Hematopoietic multipotent progenitor cell treated with erythropoietin and hydrocortisone succinate and interleukin-3 and kit ligand, for 6 days (in vitro differentiated cells): ENCODE measurements at regions not wholly inside any gene's neighbourhood (a gene's known extent, or its start where the extent isn't known, plus 50 kb on each side); places are given as distances from the start of the nearest gene placed in this dataset.
"Not testable (repeated sequence)": the region's sequence is repeated elsewhere in the genome, so short reads cannot be mapped to it uniquely, and the experiment has no call there.

Experiments used
- DNase-seq: peaks from one replicate; pipeline ENCODE4 v3.0.0-alpha.2; 2015

DNA sequence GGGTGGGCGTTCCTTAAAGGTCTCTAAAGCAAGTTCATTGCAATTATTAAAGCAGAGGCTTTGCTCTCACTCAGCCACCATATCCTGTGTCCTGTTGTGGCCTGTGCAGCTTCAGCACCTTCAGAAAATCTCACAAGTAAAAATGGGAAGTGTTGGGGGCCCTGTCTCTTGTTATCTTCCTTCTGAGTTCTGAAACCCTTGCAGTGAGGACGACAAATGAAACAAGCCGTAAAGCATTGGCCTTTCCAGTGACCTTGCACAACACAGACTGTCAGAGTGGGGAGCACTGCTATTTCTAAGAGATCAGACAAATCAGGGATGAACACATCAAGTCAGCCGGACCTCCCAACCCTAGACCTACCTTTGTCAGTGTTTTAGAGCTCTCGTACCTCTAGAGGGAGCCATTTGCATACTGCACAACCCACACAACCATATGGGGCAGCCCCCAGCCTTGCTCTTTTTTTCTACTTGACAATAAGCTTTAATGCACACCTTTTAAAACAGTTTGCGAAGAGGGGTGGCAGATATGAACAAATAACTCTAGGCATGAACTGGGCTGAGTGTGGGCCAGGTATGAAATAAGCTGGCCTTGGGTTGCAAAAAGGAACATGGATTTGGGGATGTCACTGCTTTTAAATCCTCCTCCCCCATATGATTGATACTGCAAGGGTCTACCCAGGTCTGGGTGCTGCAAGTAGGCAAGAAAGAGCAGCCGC is 89.8 kb downstream of the KATNIP start:
- DNase-seq = peak; percentile 75

DNA sequence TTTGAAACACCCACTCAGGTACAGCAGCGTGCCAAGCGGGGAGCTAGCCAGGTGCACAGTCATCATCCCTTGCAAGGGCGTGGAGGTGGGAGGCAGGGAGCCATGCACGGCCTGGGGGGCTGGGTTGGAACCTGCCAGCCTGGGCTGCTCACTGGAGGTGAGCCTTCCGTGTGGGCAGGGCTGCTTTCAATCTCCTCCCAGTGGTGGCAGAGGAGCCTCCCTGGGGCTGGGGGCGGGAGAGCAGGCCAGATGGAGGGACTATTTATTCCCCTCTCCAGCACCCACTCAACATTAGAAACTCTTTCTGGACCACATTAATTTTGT is 90.3 kb downstream of the KATNIP start:
- no peak for DNase-seq

DNA sequence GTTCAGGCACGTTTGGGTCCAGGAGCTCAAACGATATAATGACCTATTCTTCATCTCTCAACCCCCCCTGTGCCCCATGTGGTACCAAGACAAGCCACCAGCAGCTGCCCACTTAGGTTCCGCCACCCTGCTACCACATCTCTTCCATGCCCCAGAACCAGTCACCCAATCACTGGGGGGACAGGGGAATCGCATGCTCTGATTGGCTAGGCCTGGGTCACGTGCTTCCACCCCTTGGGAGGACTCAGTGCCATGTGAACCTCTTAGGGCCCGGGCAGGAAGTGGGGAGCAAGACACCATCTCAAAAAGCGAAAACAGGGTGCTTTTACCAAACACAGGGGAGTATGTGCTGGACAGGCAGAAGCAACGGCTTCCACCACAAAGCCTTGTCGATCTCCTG is 91.3 kb downstream of the KATNIP start:
- no peak for DNase-seq

DNA sequence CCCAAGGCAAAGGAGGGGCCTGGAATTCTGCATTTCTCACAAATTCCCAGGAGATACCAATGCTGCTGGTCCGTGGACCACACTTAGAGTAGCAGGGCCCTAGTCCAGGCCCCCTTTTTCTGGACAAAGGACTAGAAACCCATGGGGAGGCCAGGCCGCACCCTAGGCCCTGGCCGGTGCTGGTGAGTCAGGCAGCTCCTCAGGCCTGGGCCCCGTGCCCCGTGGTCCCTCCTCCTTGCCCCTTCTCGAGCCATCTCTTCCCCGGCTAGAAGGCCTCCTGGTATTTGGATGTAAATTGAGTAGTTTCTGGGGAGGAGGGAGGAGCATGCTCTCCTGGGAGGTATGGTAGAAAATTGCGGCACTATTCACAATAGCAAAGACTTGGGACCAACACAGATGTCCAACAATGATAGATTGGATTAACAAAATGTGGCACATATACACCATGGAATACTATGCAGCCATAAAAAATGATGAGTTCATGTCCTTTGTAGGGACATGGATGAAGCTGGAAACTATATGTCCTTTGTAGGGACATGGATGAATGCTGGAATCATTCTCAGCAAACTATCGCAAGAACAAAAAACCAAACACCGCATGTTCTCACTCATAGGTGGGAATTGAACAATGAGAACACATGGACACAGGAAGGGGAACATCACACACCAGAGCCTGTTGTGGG is 91.9 kb downstream of the KATNIP start:
- not testable (repeated sequence) for DNase-seq

DNA sequence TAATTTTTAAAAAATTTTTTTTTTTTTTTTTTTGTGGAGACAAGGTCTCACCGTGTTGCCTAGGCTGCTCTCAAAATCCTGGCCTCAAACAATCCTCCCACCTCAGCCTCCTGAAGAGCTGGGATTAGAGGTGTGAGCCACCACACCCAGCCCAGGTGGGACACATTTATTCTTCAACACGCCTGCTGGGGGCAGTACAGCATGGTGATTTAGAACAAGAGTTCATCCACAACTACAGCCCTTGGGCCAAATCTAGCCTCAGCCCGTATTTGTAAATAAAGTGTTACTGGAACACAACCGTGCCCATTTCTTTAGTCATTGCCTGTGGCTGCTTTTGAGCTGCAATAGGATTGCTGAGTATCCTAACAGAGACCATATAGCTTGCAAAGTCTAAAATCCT is 92.8 kb downstream of the KATNIP start:
- peak; percentile 42 for DNase-seq

DNA sequence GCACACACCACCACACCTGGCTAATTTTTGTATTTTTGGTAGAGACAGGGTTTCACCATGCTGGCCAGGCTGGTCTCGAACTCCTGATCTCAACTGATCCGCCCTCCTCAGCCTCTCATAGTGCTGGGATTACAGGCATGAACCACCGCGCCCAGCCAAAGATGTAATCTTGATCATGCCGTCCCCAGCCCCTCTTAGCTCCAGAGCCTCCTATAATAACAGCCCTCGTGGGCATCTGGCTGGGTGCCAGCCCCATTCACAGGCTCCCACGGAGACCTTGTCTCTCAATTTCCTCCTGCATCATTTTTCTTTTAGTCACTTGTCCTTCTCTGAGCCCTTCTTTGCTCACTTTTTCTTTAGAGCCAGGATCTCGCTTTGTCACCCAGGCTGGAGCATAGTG is 94.2 kb downstream of the KATNIP start:
- DNase-seq = no peak

DNA sequence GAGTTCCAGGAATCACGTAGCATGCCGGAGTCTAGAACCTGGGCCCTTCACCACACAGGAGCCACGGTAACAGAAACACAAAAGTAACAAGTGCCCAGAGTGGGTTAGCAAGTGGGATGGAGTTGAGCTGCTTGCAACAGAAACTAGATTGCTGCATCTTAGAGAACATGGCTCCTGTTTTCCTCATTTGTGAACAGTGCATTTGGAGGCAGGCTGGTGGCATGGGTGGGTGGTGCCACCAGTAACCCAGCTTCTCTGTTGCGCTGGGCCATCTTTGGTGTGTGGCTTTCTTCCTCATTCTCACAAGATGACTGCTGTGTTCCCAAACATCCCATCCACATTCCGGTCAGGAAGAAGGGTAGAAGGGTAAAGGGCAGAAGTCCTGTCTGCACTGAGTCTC is 95.5 kb downstream of the KATNIP start:
- DNase-seq = no peak

DNA sequence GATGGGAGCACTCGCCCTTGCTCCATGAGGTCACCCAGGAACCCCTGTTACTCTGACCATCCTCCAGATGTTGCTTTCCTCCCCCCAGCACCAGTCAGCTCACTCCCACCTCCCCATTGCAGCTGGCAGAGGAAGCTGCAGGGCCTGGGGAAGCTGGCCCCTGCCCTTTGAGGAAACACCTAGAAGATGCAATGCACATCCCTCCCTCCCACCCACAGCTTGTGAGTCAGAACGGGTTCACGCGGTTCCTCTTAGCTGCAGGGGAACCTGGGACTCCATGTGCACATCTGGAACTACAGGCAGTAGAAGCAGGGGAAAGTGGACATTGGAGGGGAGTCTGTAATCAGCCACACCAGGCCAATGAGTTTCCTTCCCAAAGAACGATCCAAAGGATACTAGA is 96.9 kb downstream of the KATNIP start:
- DNase-seq = no peak

DNA sequence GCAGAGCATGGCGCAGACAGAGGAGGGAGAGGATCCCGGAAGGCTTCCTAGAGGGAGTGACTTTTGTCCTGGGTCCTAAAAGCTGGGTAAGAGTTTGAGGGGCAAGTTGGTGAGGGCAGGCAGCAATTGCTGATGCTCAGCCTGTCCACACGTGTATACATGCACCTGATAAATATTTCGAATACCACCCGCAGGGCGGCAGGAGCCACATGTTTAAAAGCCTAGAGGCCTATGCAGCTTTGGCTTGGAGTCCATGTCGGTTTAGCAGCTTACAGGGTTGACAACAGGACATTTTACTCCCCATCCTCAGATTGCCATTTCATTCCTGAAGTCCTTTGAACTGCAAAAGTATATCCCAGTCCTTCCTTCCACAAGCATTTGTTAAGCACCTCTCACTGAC is 99.1 kb downstream of the KATNIP start:
- DNase-seq = no peak

DNA sequence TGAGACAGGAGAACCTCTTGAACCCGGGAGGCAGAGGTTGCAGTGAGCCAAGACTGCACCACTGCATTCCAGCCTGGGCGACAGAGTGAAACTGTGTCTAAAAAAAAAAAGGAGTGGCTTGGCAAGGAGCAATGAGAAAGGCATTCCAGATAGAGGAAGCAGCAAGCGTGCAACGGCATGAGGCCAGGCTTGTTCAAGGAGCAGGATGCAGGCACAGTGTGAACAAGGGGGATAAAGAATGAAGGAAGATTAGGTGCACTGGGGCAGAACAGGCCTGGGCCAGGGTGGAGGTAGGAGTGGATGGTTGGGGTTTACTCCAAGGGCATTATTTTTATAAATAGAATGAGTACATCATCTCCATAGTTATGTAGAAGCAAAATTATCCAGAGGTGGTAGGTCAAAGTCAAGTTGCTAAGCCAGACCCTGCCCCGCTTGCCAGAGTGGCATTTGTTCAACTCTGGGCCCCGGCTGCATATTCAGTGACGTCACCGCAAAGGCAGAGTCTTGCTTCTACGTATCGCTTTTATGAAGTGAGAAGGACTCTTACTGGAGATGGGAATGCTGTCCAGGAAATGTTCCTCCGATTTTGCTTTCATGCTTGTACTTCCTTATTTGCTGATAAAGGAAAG is 100.2 kb downstream of the KATNIP start:
- no peak for DNase-seq

DNA sequence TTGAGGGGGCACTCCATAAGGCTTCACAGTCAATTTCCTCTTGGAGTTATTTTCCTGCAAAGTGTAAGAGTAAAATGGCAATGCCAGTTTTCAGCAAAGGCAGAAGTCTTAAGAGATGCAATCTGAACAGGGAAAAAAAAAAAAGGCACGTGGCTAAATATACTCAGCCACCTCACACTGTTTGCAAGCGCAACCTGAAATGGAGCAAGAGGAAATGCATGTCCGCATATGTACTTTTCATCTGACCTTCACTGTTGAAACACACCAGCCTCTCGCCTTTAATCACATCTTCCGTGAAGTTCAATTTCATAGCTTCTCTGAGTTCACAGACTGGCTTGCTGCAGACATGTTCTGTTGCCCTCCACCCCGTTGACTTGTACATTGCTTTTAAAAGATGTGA is 101.4 kb downstream of the KATNIP start:
- DNase-seq = no peak

DNA sequence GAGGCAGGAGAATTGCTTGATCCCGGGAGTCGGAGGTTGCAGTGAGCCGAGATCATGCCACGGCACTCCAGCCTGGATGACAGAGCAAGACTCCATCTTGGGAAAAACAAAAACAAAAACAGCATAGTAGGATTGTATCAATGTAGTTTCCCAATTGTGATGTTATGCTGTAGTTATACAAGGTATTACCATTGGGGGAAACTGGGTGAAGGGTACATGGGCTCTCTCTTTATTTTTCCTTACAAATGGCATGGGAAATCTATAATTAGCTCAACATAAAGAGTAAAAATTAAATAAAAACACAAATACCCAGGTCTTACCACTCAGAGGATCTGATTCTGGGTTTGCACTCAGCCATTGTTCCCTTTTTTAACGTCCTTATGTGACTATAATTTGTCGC is 107.9 kb downstream of the KATNIP start:
- DNase-seq = no peak

DNA sequence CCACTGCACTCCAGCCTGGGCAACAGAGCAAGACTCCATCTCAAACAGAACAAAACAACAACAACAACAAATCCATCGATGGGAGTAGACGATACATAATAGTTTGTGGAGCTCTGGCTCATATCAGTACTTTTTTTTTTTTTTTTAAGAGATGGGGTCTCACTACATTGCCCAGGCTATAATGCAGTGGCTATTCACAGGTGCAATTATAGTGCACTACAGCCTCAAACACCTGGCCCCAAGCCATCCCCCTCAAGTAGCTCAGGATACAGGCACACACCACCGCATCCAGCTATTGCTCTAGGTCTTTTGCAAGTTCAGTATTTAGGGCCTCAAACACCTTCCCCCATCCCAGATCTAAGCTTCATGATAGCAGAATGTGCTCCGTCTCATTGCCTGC is 110.6 kb downstream of the KATNIP start:
- no peak for DNase-seq

DNA sequence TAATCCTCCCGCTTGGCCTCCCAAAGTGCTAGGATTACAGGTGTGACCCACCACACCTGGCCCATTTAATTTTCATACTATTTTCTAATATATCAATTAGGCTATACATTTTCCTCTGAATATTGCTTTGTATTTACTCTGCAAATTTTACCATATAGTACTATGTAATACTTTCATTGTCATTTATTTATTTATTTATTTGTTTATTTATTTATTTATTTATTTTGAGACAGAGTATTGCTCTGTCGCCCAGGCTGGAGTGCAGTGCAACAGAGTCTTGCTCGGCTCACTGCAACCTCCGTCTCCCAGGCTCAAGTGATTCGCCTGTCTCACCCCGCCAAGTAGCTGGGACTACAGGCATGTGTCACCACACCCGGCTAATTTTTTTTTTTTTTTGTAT is 113.3 kb downstream of the KATNIP start:
- not testable (repeated sequence) for DNase-seq

DNA sequence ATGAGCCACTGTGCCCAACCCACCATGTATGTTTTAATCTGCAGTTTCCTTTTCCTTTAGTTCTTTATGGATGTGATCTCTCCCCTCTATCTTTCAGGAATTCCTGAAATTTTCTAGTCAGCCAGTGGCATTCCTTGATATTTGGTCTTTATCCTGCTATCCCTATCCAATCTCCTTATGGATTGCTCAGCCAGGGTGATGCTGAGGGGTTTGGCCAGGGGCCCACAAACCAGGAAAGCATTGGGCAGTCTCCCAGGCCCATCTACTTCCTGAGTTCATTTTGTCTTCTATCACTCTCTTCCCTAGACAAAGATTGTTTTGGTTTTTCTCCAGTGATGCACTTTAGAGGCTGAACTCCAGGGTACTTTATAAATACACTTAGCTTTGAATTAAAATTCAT is 115.9 kb downstream of the KATNIP start:
- DNase-seq = no peak

DNA sequence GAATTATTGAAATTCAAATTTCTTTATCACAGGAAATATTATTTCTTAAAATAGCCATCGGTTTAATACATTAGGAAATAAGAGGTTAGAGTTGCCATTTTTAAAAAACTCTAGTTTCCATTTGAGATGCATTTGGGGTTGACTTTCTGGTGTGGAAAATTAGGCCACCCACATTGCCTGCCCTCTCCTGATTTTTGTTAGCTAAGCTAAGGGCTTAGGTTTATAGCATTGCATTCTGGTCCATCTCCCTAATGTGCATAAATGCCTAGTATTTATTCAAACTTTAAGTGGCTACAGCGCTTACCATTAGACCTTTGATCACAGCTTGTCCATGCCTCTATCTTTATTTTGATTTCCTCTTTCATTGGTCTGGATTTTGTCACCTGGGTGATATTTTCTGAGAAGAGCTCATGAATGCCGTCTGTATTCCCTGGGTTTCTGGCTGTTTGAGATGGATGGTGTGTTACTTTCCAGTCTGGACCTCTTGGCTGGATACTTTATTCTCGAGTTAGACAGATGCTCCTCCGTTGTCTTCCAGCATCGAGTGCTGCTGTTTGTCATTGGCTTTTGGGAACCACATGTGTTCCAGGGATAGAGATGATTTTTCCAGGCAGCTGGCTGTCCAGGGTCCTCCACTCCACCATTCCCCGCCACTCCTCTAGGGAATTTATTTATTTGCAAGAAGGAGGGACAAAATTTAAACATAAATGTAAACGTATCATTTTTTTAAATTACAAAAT is 120.3 kb downstream of the KATNIP start:
- no peak for DNase-seq

DNA sequence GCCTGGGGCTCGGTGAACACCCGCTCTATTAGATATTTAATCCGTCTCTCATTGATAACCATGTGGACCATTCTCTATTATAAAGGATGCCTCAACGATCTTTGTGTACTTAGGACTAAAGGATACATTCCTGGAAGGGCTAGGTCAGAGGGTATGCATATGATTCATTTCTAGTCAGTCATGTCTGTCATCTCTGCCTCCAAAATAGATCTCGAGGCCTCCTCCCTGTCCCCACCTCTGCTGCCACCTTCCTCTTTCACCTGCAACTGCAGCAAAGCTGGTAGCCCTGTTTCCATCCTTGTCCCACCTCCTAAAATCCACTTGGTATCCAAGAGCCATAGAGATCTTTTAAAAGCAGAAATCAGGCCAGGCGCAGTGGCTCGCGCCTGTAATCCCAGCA is 121.5 kb downstream of the KATNIP start:
- DNase-seq = no peak

DNA sequence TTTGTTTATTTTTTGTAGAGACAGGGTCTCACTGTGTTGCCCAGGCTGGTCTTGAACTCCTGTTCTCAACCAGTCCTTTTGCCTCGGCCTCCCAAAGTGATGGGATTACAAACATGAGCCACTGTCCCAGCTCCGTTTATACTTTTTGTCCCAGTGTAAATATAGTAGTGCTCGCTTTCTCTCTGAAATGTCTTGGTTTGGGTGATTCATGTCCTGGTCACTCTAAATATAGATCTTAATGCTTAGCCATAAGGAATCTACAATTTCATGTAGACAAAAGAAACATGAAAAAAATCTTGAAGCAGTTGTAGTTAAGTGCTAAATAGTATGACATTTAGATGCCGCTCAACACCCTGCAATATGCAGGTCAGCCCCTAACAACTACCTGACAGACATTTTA is 126.9 kb downstream of the KATNIP start:
- DNase-seq = no peak

DNA sequence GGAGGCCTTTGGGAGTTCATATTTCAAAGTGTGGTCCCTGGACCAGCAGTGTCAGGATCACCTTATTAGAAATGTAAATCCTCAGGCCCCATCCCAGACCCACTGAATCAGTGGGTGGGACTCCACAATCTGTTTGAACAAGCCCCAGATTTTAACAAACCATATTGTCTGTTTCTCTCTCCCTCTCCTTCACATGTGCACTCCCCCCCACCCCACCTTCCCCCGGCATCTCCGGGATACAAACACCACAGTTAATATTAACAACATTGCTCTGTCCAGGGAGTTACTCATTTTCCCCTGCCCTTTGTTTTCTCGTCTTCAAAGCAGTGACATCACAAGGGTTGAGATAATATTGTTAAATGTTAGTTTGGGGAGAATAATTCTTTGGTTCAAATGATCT is 127.3 kb downstream of the KATNIP start:
- no peak for DNase-seq

DNA sequence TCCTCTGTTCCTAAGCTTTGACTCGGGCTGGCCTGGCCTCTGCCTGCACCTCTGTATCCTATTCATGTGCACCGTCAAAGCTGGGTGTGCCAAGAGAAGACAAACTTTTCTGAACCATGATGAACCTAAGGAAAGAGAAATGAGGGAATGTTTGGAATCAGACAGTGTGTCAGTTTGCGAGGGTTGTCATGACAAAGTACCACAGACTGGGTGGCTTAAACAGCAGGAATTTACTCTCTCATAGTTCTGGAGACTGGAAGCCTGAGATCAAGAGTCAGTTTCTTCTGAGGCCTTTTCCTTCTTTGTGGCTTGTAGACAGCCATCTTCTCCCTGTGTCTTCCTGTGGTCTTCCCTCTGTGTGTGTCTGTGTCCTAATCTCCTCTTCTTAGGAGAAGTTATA is 129.0 kb downstream of the KATNIP start:
- no peak for DNase-seq

DNA sequence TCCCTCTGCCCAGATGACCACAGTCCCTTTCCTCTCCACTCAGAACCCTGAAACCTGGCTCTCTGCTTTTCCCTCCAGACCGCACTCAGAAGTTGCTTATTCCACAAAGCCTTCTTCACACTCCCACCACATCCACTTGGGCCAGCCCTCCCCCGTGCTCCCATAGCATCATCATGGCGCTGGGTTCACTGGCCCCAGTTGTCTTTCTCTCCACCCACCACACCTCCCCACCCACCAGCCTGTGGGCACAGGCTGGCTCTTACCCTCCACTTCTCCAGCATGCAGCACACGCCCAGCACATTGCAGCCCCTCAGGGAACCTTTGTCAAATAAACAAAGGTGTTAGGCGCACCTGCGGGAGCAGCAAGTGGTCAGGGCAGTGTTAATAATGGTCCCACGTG is 130.0 kb downstream of the KATNIP start:
- no peak for DNase-seq

DNA sequence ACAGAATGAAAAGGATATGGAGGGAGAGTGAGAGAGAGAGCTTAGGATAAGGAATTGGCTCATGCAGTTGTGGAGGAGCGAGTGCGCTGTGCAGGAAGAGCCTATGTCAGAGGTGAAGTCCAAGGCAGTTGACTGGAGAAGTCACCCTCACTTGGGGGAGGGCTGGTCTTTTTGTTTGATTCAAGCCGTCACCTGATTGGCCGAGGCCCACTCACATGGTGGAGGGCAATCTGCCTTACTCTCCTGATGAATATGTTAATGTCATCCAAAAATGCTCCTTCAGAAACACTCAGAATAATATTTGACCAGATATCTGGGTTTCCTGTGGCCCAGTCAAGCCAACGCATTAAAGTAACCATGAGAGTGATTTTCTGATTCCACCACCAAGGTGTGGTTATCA is 131.7 kb downstream of the KATNIP start:
- no peak for DNase-seq

DNA sequence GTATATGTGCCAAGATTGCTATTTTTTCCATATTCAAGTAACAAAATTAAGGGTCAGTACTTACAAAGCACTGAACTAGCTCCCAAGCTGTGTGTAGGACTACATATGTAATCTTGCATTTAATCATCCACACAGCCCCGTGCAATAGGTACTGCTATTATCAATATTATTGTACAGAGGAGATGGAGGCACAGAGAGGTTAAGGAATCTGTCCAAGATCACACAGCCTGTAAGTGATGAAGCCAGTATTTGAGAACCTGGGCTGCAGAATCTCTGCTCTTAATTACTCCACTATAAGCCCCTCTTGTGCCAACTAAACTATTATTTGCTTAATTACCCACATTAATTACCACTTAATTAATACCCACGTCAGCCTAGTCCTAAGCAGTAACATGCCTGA is 134.1 kb downstream of the KATNIP start:
- DNase-seq = no peak

DNA sequence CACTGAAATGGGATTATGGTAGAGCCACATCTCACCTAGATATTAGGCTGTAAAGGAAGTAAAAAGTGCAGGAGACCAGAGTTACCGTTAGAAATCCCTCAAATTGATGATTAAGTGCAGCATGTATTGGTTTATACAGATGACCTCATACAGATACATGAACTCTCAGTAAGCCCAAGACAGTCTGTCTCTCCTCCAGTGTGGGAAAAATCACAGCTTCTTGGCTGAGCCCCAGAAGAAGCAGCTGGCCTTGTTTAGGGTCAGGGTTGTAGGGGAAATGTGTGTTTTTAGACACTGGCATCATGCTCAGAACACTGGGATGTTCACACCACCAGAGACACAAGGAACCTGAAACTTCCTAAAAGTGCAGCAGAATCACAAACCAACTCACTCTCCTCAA is 135.9 kb downstream of the KATNIP start:
- DNase-seq = no peak
